Transverse colon (tissue), 3 donors: ENCODE measurements at regions not wholly inside any gene's neighbourhood (a gene's known extent, or its start where the extent isn't known, plus 50 kb on each side); places are given as distances from the start of the nearest gene placed in this dataset.
"Not testable (repeated sequence)": the region's sequence is repeated elsewhere in the genome, so short reads cannot be mapped to it uniquely, and the experiment has no call there.

ENCODE experiments used
- EP300 ChIP-seq: sonication (generic); formaldehyde crosslinking; IDR thresholded peaks from one replicate; pipeline ENCODE4 v1.6.1; 2017; ENCODE audit warnings: antibody characterized with exemption, low read depth
- POLR2A ChIP-seq: fragments of 450-650 bp; IDR thresholded peaks from one replicate; pipeline ENCODE4 v1.6.1; 2016; ENCODE audit warnings: antibody characterized with exemption, mild to moderate bottlenecking, moderate library complexity
- TF ChIP-seq, protein P1 (sequence below), 5 experiments: fragments of 200-600 bp in 3 of 5; fragments of 450-650 bp in 2 of 5; sonication (generic) in 3 of 5; IDR thresholded peaks; 1 replicate in 2 of 5; 2 replicates in 3 of 5; pipeline ENCODE4 v1.5.1; 2016 to 2017; ENCODE audit warnings: antibody characterized with exemption in 5 of 5, inconsistent platforms in 3 of 5, mild to moderate bottlenecking in 2 of 5, moderate library complexity in 1 of 5

DNA sequence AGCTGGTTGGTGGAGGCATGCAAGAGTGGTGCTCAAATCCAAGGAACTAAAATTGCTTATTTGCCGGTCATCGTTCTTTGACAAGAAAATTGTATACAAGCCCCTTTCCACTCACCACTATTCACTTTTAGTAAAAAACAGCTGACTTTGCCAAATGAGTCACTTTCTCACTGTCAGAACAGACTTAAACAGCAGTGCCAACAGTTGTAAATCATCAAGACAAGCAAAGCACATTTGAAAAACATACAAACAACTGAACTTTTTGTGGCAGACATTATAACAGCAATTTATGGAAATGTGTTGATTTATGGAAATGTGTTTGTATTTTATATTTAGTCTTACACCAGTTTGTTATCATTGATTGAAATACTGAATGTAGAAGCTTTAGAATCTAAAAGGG, 112.8 kb upstream of the SAMD11 start:
- TF ChIP-seq EP300, POLR2A: not testable (repeated sequence)
- TF ChIP-seq, protein P1, sequence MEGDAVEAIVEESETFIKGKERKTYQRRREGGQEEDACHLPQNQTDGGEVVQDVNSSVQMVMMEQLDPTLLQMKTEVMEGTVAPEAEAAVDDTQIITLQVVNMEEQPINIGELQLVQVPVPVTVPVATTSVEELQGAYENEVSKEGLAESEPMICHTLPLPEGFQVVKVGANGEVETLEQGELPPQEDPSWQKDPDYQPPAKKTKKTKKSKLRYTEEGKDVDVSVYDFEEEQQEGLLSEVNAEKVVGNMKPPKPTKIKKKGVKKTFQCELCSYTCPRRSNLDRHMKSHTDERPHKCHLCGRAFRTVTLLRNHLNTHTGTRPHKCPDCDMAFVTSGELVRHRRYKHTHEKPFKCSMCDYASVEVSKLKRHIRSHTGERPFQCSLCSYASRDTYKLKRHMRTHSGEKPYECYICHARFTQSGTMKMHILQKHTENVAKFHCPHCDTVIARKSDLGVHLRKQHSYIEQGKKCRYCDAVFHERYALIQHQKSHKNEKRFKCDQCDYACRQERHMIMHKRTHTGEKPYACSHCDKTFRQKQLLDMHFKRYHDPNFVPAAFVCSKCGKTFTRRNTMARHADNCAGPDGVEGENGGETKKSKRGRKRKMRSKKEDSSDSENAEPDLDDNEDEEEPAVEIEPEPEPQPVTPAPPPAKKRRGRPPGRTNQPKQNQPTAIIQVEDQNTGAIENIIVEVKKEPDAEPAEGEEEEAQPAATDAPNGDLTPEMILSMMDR (IDR thresholded peaks at IDR 0.05), result not testable (repeated sequence)
